ENCODE measurements at regions not wholly inside any gene's neighbourhood (a gene's known extent, or its start where the extent isn't known, plus 50 kb on each side); places are given as distances from the start of the nearest gene placed in this dataset.

DNA sequence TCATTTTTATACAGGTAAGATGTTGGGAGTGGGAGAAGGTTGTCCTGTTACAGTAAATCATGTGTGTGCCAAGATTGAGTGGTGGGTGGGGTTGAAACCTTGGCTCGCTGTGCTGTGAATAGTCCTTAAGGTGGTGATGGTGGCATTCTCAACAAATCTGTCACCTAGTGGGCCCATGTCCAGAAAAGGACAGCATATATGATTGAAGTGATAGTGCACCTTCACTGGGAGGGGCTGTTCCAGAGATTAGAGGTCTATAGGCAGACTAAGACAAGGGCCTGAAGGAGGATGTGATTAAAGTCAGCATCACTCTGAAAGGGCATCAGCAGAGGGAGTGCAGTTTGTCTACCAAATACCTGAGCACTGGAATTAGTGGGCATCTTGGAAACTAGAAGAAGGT lies 374.2 kb upstream of the C2CD4B start:
- no peaks in the 10 kb centered on the region for H4K20me1 ChIP-seq (ENCODE audit: control insufficient read depth, extremely low read depth, insufficient read depth, low read length)
- no peaks in the 10 kb centered on the region for H3K4me1 ChIP-seq (ENCODE audit: control insufficient read depth, extremely low read depth, insufficient read depth, low read length)
- H3K27me3 ChIP-seq (ENCODE audit: control insufficient read depth, extremely low read depth, insufficient read depth, low read length), result no peaks in the 10 kb centered on the region
- no peak overlapping the region for H3K27ac ChIP-seq (ENCODE audit: control insufficient read depth, insufficient read depth, low read length)
- H3K36me3 ChIP-seq (ENCODE audit: control insufficient read depth in 2 of 2, extremely low read depth in 1 of 2, insufficient read depth in 2 of 2, low read length in 2 of 2), result no peaks in the 10 kb centered on the region
- H3K4me2 ChIP-seq (ENCODE audit: control insufficient read depth, extremely low read depth, insufficient read depth, low read depth, low read length), result no peak overlapping the region
- DNase-seq (ENCODE audit: low read depth, low spot score) (no peak), FAIRE-seq (no peak)
- no peaks in the 10 kb centered on the region for H3K9me1 ChIP-seq (ENCODE audit: control insufficient read depth, extremely low read depth, insufficient read depth, low read length)
- no peak overlapping the region for H2AFZ ChIP-seq (ENCODE audit: control insufficient read depth, low read length)
- dilution Hi-C loops (cut with MboI; ENCODE audit: extremely low pct_ligation_motif_present, low sequenced_read_pairs), result no loop called here
- no peak overlapping the region for H3K4me3 ChIP-seq (ENCODE audit: control insufficient read depth in 2 of 3, extremely low read depth in 1 of 3, insufficient read depth in 2 of 3, low read depth in 1 of 3, low read length in 3 of 3)
- TF ChIP-seq, protein P1, sequence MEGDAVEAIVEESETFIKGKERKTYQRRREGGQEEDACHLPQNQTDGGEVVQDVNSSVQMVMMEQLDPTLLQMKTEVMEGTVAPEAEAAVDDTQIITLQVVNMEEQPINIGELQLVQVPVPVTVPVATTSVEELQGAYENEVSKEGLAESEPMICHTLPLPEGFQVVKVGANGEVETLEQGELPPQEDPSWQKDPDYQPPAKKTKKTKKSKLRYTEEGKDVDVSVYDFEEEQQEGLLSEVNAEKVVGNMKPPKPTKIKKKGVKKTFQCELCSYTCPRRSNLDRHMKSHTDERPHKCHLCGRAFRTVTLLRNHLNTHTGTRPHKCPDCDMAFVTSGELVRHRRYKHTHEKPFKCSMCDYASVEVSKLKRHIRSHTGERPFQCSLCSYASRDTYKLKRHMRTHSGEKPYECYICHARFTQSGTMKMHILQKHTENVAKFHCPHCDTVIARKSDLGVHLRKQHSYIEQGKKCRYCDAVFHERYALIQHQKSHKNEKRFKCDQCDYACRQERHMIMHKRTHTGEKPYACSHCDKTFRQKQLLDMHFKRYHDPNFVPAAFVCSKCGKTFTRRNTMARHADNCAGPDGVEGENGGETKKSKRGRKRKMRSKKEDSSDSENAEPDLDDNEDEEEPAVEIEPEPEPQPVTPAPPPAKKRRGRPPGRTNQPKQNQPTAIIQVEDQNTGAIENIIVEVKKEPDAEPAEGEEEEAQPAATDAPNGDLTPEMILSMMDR (optimal IDR thresholded peaks at IDR 0.05 in 1 of 3, IDR thresholded peaks at IDR 0.05 in 1 of 3, conservative IDR thresholded peaks at IDR 0.05 in 1 of 3; ENCODE audit: extremely low read depth in 1 of 3, insufficient read depth in 2 of 3, low read length in 3 of 3), result no peak
- no peak for TF ChIP-seq EZH2 (IDR thresholded peaks at IDR 0.05; ENCODE audit: low read length)
- H3K79me2 ChIP-seq (ENCODE audit: control insufficient read depth, insufficient read depth, low read length), result no peaks in the 10 kb centered on the region
- no peak overlapping the region for H3K9ac ChIP-seq (ENCODE audit: control insufficient read depth, extremely low read depth, insufficient read depth, low read length)
- no peaks in the 10 kb centered on the region for H3K9me3 ChIP-seq (ENCODE audit: control insufficient read depth, low read depth, low read length)

GRCh38 chr15:62541250-62541649 lies 376.2 kb upstream of the C2CD4B start:
- DNase-seq (ENCODE audit: low read depth, low spot score), result no peak
- no peaks in the 10 kb centered on the region for H3K36me3 ChIP-seq (ENCODE audit: control insufficient read depth in 2 of 2, extremely low read depth in 1 of 2, insufficient read depth in 2 of 2, low read length in 2 of 2)
- no peaks in the 10 kb centered on the region for H3K27me3 ChIP-seq (ENCODE audit: control insufficient read depth, extremely low read depth, insufficient read depth, low read length)
- H2AFZ ChIP-seq (ENCODE audit: control insufficient read depth, low read length), result no peak overlapping the region
- H3K4me3 ChIP-seq (ENCODE audit: control insufficient read depth in 2 of 3, extremely low read depth in 1 of 3, insufficient read depth in 2 of 3, low read depth in 1 of 3, low read length in 3 of 3), result no peak overlapping the region
- H3K4me2 ChIP-seq (ENCODE audit: control insufficient read depth, extremely low read depth, insufficient read depth, low read depth, low read length), result no peak overlapping the region
- dilution Hi-C loops (cut with MboI; ENCODE audit: extremely low pct_ligation_motif_present, low sequenced_read_pairs), result no loop called here
- H3K9me1 ChIP-seq (ENCODE audit: control insufficient read depth, extremely low read depth, insufficient read depth, low read length), result no peaks in the 10 kb centered on the region
- H3K27ac ChIP-seq (ENCODE audit: control insufficient read depth, insufficient read depth, low read length), result no peak overlapping the region
- H3K9me3 ChIP-seq (ENCODE audit: control insufficient read depth, low read depth, low read length), result no peaks in the 10 kb centered on the region
- peaks cover 3% of the 10 kb centered on the region for H3K4me1 ChIP-seq (ENCODE audit: control insufficient read depth, extremely low read depth, insufficient read depth, low read length)
- FAIRE-seq, result no peak
- TF ChIP-seq, protein P1 (optimal IDR thresholded peaks at IDR 0.05 in 1 of 3, IDR thresholded peaks at IDR 0.05 in 1 of 3, conservative IDR thresholded peaks at IDR 0.05 in 1 of 3; ENCODE audit: extremely low read depth in 1 of 3, insufficient read depth in 2 of 3, low read length in 3 of 3), result no peak
- no peak for TF ChIP-seq EZH2 (IDR thresholded peaks at IDR 0.05; ENCODE audit: low read length)
- no peak overlapping the region for H3K9ac ChIP-seq (ENCODE audit: control insufficient read depth, extremely low read depth, insufficient read depth, low read length)
- H3K79me2 ChIP-seq (ENCODE audit: control insufficient read depth, insufficient read depth, low read length), result no peaks in the 10 kb centered on the region
- H4K20me1 ChIP-seq (ENCODE audit: control insufficient read depth, extremely low read depth, insufficient read depth, low read length), result no peaks in the 10 kb centered on the region

Data from keratinocyte (primary cell).